ENCODE measurements at regions not wholly inside any gene's neighbourhood (a gene's known extent, or its start where the extent isn't known, plus 50 kb on each side); places are given as distances from the start of the nearest gene placed in this dataset.

DNA sequence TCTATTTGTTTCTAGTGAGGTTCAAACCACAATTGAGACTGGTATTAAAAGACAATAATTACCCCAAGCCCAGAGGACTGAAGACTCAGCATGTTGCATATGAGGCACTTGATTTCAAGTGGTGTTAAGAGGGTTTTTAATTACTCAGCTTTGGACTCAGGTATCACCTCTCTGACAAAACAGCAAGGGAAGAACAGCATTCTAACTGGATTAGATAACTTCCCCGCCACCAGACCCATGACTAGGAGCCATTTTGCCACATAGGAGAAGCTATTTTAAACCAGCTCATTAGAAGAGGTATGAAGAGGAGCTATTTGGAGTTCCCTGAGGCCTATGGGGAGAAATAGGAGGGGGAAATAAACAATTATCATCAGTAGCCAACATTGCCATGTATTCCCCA lies 226.1 kb upstream of the TOX3 start:
- TF ChIP-seq, protein P1, sequence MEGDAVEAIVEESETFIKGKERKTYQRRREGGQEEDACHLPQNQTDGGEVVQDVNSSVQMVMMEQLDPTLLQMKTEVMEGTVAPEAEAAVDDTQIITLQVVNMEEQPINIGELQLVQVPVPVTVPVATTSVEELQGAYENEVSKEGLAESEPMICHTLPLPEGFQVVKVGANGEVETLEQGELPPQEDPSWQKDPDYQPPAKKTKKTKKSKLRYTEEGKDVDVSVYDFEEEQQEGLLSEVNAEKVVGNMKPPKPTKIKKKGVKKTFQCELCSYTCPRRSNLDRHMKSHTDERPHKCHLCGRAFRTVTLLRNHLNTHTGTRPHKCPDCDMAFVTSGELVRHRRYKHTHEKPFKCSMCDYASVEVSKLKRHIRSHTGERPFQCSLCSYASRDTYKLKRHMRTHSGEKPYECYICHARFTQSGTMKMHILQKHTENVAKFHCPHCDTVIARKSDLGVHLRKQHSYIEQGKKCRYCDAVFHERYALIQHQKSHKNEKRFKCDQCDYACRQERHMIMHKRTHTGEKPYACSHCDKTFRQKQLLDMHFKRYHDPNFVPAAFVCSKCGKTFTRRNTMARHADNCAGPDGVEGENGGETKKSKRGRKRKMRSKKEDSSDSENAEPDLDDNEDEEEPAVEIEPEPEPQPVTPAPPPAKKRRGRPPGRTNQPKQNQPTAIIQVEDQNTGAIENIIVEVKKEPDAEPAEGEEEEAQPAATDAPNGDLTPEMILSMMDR (IDR thresholded peaks at IDR 0.05) = no peak
- TF ChIP-seq JUN (CRISPR knock-in tag; IDR thresholded peaks at IDR 0.05) = no peak
- no peak for TF ChIP-seq ATF1 (CRISPR knock-in tag; IDR thresholded peaks at IDR 0.05)
- no peak for TF ChIP-seq ELF4 (CRISPR knock-in tag; IDR thresholded peaks at IDR 0.05; ENCODE audit: low read depth)

Measured in WTC11 (cell line).